ENCODE measurements at regions not wholly inside any gene's neighbourhood (a gene's known extent, or its start where the extent isn't known, plus 50 kb on each side); places are given as distances from the start of the nearest gene placed in this dataset.
"Not testable (repeated sequence)": the region's sequence is repeated elsewhere in the genome, so short reads cannot be mapped to it uniquely, and the experiment has no call there.

DNA sequence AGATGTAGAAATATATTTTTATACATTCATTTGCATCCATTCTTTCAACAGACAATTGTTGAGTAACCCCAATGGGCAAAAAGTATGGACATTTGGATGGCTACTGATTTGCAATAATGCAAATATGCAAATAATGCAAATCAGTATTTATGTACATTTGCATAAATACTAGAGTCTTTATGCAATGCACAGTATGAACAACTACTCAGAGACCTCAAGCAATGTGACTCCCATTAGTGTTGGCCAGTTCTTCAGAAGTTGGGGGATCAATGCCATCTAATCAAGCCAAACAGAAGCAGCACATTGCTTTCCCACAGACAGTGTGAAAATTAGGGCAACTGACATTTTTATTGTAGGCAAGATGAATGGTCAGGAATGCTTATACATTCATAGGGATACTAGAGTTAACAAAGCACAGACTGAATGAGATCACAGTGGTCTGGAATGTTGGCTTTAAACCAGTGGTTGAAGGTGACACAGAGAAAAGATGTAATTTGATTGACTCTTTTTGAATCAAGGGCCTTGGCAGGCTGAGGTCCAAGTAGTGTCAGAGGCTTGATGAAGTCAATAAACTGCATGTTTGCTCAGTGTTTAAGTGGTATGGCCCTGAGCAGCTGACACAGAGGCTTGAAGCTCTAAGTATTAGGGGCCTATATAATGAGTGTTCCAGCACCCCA lies 256.6 kb downstream of the CTH start:
- no peak for DNase-seq (ENCODE audit: extremely low read depth, low read depth, low spot score)

- DNase-seq (ENCODE audit: extremely low read depth, low read depth, low spot score) = no peak
Observed at GRCh38 chr1:70671006-70671405, 259.9 kb downstream of the CTH start.

DNA sequence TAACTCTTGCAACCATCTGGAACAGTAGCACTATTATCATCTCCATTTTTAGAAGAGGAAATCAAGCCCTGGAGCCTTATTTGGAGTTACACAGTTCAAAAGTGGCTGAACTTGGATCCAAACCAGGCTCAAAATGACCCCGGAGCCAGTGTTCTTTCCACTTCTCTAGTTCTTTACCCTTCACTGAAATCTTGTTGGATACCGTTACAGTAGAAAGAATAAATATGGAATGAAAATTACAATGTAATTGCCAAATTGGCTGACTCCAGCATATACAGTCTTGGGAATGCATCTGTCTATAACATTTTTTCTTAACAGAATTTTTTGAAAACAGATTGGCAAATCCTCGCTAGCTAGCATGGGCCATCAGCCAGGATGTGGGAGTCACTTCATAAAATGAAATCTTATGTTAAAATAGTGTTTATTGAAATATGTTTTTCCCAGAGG lies 261.4 kb downstream of the CTH start:
- DNase-seq (ENCODE audit: extremely low read depth, low read depth, low spot score) = no peak

DNA sequence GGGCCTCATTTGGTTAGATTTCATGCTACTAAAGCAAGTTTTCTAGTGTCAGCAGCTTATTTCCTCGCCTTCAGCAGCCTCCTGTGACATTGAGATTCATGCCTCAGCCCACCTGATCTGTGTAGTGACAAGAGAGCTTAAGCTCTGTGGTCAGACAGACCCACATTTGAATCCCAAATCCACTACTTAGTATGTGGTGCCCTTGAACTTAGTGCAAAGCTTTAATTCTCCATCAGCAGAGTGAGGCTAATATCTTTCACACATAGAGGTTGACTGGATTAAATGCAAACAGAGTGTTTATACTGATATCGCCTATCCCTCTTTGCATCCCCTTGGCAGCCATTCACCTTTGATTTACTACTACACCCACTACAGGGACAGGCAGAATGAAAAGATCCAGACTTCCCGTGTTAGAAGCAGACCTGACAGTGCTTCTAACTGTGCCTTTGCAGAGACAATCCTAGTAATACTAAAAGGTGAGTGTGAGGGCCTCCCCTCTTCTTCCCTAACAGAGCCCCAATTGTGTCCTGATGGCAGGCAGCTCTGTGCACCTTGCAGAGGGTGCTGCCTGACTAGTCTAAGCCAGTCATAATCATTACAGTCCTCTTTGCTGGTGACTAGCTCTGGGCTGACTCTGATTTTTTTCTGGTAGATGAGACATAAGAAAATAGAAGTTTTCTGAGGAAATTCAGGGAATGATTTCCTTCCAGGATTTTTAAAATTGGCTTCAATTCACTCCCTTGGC lies 264.0 kb downstream of the CTH start:
- no peak for DNase-seq (ENCODE audit: extremely low read depth, low read depth, low spot score)

GRCh38 chr1:70675737-70676156 lies 264.7 kb downstream of the CTH start:
- DNase-seq (ENCODE audit: extremely low read depth, low read depth, low spot score) = no peak

- DNase-seq (ENCODE audit: extremely low read depth, low read depth, low spot score) = peak; percentile 9
Observed at GRCh38 chr1:70685300-70686286, 274.5 kb downstream of the CTH start.

- DNase-seq (ENCODE audit: extremely low read depth, low read depth, low spot score) = no peak
Observed at GRCh38 chr1:70688580-70688979, 277.5 kb downstream of the CTH start.

DNA sequence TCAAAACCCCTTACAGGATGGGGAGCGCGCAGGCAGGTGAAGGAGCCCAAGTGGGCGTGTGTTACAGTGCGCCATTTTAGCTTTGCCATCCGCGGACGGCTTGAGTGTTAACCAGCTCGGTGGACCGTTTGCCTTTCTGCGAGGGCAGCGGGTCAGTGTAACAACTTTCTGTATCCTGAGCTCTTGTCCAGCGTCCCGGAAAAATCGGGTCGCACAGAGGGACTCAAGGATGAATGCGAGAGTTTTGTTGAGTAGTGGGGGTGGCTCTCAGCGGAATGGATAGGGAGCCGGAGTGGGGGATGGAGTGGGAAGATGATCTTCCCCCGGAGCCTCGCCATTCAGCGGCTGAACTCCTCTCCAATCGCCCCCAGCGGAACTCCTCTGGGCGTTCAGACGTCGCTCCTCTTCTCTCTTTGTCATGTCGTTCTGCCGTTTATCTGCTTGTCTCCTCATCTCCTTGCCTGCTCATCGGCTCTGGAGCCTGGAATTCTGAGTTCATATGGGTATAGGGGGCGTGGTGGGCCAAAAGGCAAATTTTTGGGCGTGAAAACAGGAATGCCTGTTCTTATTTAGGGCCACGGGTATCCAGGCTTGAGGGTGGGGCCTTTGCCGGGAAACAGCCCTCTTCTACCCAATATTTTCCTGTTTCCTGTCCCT lies 295.4 kb downstream of the CTH start:
- DNase-seq (ENCODE audit: extremely low read depth, low read depth, low spot score) = no peak

DNA sequence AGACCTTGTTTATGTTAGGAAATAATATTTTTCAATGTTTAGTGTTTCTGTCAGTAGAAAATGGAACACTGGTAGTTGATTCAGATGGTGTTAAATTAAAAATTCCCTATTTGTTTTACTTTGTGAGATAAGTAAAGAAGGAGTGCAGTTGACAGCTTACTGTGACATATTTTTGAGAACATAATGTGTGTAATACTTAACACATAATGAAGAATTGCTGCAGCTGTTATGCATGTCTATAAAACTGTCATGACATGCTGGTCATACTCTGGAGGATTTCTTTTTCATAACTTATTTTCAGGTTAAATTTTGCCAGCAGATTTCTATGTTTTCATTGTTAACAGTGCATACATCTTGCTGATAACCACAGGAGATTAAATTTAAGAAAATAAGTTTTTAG lies 296.1 kb downstream of the CTH start:
- DNase-seq (ENCODE audit: extremely low read depth, low read depth, low spot score) = no peak

GRCh38 chr1:70714149-70714548 lies 303.1 kb downstream of the CTH start:
- DNase-seq (ENCODE audit: extremely low read depth, low read depth, low spot score) = no peak

- DNase-seq (ENCODE audit: extremely low read depth, low read depth, low spot score) = no peak
Observed at GRCh38 chr1:70717211-70717610, 306.1 kb downstream of the CTH start.

DNA sequence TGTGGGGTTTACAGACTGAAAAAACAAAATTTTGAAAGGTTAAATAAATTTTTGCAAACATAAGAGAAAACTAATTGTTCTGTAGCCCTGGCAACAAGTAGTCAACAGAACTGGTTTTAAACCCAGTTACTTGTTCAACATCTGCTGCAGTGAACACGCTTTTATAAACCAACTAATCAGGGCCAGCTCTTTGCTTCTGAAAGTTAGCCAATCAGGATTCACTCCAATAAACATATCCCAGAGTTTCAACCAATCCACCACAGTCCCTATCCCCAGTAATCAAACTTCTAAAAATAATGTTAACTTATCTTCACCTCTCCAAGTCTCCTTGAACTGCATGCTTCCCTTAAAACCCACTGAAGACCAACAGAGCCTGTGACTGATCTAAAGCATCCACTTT lies 306.6 kb downstream of the CTH start:
- no peak for DNase-seq (ENCODE audit: extremely low read depth, low read depth, low spot score)

DNA sequence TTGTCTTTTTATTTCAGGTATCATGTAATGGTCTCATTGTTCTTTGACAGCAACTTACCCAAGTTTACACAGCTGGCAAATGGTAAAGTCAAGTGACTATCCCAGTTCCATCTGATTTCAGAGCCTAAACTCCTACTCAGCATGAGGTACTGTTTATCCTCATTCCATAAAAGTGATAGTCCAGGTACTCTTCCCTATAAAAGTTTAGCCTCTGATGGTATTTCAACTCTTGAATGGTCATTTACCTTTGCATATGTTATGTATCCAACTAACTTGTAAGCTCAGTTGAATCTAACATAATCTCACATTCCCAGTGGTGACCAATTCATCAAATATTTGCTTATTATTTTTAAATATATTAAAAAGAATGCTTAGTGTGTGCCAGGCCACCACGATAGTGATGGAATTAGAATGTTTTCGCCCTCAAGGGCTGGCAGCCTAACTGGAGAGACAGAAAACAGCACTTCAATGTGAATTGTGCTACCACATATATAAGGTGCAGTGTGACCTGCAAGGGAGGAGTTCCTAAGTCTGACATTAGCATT lies 307.1 kb downstream of the CTH start:
- no peak for DNase-seq (ENCODE audit: extremely low read depth, low read depth, low spot score)

GRCh38 chr1:70719154-70719553 lies 308.1 kb downstream of the CTH start:
- DNase-seq (ENCODE audit: extremely low read depth, low read depth, low spot score) = no peak

DNA sequence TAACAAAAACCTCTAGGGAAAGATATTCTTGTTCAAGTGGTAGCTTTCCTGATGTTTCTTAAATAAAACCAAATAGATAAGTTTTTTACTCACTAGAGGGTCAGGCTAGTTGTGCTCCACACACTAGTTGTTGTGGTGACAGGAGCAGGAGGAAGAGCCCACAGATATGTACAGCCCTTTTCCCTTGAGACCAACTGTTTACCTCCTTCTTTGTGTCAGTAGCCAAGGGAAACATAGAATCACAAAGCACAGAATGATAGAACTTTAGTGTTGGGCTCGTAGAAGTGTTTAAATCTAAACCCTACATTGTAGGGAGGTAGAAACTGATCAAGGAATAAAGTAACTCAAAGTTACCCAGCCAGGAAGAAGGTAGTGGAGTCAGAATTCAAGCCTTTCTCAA lies 309.0 kb downstream of the CTH start:
- no peak for DNase-seq (ENCODE audit: extremely low read depth, low read depth, low spot score)

- DNase-seq (ENCODE audit: extremely low read depth, low read depth, low spot score) = no peak
Observed at GRCh38 chr1:70720521-70720920, 309.5 kb downstream of the CTH start.

GRCh38 chr1:70727886-70728489 lies 316.9 kb downstream of the CTH start:
- DNase-seq (ENCODE audit: extremely low read depth, low read depth, low spot score) = no peak

DNA sequence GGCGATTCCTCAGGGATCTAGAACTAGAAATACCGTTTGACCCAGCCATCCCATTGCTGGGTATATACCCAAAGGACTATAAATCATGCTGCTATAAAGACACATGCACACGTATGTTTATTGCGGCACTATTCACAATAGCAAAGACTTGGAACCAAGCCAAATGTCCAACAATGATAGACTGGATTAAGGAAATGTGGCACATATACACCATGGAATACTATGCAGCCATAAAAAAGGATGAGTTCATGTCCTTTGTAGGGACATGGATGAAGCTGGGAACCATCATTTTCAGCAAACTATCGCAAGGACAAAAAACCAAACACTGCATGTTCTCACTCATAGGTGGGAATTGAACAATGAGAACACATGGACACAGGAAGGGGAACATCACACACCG lies 311.1 kb downstream of the PTGER3 start:
- DNase-seq (ENCODE audit: extremely low read depth, low read depth, low spot score) = not testable (repeated sequence)

DNA sequence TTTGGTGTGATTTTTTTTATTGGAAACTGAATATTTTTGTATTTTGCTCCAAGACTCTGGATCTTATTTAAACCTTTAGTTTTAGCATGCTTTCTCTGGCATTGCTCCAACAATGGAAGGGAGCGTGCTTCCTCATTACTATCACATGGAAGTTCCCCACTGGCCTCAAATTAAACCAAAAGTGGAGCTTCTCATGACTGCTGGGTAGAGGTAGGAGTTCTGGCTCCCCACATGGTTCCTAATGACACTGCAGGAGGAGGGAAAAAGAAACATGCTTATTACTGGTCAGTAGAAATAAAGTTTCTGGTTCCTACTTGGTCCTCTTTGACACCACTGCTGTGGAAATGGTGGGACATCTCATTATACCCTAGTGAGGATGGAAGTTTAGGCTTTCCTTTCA lies 310.5 kb downstream of the PTGER3 start:
- no peak for DNase-seq (ENCODE audit: extremely low read depth, low read depth, low spot score)

GRCh38 chr1:70738624-70739023 lies 309.0 kb downstream of the PTGER3 start:
- DNase-seq (ENCODE audit: extremely low read depth, low read depth, low spot score) = no peak

Data from glomerular endothelial cell (primary cell).